Hepatic stellate cell (primary cell): ENCODE measurements at regions not wholly inside any gene's neighbourhood (a gene's known extent, or its start where the extent isn't known, plus 50 kb on each side); places are given as distances from the start of the nearest gene placed in this dataset.
"Not testable (repeated sequence)": the region's sequence is repeated elsewhere in the genome, so short reads cannot be mapped to it uniquely, and the experiment has no call there.

Experiments used
- DNase-seq: peaks from one replicate; pipeline ENCODE4 v3.0.0; 2011; ENCODE audit warnings: low spot score

DNA sequence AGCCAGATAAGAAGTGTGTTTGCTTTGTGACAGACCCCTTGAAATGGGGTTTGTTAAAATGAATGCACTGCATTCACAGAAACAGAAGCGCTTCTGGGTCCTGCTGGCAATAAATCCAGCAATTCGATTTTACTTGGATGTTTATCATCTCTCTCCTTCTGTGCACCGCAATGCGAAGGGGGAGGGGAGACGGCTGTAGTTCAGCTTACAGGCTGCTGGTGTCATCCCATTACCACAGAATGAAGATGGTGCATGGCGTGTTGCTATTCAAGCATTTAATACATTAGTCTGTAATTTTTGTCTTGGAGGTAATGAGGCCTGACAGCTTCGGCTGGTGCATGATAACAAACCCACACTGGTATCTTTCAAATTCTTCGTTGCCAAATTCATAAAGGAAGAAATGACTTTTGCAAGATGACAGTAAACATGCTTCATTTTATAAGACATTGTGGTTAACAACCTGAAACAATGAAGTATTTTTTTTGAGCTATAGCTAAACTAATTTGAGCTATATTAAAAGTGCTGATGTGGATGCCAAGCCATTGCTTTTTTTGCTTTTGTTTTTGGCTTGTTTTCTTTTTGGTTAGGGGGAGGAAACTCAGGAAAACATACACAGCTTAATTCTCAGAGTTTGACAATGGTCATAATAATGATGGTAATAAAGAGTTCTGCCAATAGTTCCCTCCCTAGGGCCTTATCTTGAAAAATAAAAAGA lies 418.3 kb downstream of the OTOL1 start:
- peak; percentile 4 for DNase-seq

DNA sequence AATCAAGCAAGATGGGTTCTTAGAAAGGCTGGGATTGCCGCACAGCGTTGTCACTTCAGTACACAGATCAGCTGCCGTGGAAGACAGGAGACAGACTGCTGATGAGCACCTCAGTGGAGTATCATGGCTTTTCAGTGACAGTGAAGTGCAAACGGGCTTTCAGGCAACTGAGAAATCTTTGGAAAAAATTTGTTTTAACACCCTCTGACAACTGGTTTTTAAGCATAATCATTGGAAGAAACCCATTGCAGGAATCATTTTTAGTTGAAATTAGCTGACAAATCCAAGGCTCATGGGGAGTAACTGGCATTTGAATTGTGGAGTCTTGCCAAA lies 418.8 kb downstream of the OTOL1 start:
- no peak for DNase-seq

DNA sequence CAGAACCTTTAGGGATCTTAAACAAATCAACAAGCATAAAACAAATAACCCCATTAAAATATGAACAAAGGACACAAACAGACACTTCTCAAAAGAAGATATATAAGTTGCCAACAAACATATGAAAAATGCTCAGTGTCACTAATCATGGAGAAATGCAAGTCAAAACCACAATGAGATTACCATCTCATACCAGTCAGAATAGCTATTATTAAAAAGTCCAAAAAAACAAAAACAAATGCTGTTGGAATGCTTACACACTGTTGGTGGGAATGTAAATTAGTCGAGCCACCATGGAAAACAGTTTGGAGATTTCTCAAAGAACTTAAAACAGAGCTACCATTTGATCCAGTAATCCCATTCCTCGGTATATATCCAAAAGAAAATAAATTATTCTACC lies 423.6 kb downstream of the OTOL1 start:
- DNase-seq = no peak

DNA sequence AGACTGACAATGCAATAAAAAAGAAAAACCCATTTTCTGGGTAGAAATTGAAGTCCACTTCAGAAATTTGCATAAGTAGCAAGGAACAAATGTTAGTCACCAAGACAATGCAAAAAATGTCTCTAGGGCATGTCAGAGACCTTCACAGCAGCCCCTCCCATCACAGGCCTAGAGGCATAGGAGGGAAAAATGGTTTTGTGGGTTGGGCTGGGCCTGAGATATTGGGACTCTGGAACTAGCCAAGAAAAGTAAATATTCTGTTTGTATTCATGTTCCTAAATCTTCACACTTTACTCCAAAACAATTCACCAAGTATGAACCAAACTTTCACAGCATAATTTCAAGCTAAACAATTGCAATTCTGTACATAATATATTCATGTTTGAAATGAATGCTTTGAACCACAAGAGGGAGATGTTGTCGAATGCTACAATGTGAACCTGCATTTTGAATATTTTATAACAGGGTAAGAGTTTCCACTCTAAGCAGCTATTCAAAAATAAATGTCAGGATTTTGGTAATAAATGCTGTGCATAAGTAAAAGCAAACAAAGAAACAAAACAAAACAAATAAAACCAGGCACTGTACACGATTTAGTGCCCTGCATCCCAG lies 429.2 kb downstream of the OTOL1 start:
- no peak for DNase-seq

DNA sequence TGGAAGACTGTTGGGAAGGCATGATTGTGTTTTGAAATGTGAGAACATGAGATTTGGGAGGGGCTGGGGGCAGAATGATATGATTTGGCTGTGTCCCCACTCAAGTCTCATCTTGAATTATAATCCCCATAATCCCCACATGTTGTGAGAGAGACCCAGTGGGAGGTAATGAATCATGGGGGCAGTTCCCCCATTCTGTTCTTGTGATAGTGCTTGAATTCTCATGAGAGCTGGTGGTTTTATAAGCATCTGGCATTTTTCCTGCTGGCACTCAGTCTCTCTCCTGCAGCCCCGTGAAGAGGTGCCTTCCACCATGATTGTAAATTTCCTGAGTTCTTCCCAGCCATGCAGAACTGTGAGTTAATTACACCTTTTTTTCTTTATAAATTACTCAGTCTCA lies 430.5 kb downstream of the OTOL1 start:
- no peak for DNase-seq

DNA sequence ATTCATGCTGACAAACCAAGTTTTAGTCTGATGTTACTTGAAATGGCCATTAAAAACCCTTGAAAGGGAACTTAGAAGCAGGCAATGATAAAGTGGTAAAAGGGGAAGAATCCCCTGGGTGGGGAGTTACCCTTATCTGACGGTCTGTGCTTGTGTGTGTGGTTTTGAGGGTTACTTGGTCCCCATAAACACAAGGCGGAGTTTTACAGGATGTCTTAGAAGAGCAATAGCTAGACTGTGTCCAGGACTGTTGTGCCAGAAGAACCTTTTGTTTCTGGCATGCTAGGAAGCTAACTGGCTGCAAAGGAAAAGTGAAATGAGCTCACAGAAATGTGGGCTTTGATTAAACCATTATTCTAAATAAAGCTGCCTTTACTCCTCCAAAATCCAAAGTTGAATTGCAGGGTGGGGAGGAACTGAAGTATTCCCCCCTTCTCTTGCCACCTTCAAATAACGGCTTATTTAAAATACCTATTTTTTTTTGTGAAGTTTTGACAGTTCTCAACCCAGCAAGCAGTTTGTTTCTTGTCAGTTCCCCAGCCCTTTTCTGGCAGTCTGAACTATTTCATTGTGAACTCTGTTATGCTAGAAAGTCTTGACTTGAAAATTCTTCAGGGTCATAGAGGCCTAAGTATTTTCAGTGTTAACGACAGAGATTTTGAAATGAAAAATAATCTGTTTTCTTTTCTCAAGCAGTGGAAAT lies 443.5 kb downstream of the OTOL1 start:
- no peak for DNase-seq

DNA sequence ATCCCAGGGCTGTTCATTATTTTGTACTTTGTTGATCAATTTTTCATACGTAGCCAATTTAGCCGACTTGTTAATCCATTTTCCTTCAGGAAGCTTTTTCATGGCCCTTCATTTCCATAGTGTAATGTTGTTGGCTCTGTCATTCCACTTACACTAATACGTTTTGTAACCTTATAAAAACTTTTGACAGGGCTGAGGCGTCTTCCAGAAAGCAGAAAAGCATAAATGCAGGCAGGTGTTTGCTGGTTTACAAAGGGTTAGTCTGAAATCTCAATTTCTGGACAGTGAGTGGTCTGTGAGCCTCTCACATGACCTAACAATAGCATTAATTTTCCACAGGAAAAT lies 444.0 kb downstream of the OTOL1 start:
- no peak for DNase-seq

DNA sequence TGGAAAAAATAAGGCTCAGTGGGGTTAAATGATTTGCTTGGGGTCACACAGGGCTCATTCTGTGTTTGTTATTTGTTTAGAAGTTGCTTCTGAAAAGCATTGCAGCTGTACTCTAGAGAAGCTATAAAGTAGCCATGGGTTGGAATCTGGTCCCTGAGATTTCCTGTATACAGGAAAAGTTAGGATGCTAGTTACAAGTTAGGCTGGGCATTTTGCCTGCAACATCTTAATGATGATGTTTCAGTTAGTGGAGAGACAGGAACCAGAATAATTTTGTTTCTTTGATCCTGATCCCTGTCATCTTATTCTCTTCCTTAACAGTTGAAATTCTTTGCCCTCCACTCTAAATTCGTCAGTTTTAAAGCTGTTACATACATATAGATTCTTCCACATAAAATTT lies 445.3 kb downstream of the OTOL1 start:
- DNase-seq = no peak

DNA sequence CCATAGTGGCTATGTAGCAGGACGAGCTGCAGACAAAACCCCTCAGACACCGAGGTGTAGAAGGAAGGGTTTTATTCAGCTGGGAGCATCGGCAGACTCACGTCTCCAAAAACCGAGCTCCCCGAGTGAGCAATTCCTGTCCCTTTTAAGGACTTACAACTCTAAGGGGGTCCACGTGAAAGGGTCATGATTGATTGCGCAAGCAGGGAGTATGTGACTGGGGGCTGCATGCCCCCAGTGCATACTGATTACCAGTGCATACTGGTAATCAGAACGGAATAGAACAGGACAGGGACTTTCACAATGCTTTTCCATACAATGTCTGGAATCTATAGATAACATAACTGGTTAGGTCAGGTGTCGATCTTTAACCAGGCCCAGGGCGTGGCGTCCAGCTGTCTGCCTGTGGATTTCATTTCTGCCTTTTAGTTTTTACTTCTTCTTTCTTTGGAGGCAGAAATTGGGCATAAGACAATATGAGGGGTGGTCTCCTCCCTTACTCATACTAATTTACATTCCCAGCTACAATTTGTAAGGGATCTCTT lies 447.3 kb downstream of the OTOL1 start:
- DNase-seq = not testable (repeated sequence)

DNA sequence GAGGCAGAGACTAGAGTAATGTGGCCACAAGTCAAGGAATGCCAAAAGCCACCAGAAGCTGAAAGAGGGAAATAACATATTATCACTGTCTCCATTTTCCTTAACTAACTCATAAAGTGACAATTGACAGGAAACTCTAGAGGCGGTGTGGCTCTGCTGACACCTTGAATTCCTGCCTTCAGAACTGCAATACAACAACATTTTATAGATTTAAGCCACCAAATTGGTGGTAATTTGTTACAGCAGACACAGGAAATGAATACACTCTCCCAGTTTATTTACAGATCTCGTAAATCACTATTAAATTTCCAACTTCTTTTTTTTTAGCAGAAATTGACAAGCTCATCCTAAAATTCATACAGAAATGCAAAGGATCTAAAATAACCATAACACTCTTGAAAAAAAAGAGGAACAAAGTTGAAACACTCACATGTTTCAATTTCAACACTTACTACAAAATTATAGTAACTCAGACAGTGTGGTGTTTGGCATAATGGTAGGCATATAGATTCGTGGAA lies 449.9 kb downstream of the OTOL1 start:
- DNase-seq = no peak

DNA sequence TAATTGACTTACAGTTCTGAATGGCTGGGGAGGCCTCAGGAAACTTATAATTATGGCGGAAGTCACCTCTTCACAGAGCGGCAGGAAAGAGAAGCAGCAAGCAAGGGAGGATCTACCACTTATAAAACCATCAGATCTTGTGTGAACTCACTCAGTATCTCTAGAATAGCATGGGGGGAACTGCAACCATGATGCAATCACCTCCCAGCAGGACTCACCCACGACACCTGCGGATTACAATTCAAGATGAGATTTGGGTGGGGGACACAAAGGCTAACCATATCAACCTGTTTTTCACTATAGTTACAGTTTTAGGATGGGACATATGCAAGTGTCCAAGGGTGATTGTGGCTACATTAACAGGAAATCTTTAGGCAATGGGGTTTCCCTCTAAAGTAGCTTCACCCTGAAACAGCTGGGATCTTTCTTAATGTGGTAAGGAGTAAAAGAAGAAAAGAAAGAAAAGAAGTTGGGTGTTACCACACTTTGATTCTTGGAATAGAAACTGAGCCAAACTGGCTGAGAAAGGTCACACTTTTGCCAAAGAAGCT lies 453.8 kb downstream of the OTOL1 start:
- no peak for DNase-seq

DNA sequence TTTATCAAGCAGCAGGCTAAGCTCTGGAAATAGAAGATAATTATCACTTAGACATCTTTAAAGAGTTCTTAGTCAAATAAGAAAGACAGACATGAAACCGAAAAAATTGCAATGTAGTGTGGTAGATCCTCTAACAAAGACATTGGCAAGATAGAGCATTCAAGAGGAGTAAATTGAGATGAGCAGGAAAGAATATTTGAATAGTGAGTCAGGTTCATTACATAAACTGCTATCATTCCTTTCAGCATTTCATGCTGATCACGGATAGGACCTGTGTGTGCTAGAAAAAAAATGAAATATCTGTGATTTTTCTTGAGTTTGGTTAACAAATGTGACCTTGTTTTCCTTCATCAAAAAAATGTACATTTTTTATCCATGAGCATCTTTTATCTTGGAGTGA lies 460.9 kb downstream of the OTOL1 start:
- no peak for DNase-seq

DNA sequence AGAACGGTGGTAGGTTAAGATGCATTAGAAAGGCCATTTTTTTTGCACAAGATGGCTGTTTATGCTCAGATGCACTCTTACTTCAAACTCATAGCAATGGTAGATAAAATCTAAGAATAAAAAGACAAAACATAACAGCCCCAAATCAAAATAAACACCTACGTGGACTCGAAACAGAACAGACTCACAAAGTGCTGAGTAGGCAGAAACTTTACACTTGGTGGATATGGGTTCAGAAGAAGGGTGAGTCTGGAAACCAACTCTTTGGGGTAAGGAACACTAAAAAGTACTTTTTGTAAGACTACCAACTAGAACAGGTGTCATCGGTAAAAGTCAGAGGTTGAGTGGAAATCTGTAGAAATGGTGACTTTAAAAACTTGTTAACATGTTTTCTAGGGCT lies 468.2 kb downstream of the OTOL1 start:
- DNase-seq = no peak

DNA sequence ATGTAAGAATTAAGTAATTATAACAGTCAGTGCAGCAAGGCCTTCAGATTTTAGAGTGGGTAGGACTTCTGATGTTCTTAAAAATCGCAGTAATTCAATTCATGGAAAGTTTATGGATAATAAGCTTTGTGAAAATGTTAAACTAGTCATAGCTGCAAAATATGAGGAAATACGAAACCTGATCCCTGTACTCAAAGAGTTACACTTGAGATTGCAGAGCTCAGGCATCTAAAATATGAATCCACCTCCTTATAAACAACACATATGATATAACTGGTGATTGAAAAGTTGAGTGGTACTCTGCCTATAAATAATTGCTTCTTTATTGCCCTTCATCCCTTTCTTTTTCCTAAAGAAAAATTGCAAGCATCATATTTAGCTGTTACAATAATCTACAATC lies 473.3 kb downstream of the OTOL1 start:
- no peak for DNase-seq

DNA sequence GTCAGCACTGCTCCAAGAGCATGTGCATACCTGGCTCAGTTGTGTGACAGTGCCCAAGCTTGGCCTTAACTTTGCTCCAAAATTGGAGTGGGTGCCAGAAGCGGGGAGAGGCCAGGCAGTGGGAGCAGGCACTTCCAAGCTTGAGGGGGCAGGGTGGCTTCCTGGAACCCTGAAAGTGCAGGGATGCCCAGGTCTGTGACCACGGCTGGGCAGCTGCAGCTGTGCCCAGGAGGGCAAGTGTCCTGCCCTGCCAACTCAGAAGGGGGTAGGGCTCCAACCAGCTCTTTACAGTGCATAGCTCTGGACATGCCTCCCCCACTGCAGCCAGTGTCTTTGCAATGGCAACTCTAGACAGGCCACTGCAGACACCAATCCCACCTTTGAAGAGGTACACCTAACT lies 478.6 kb downstream of the OTOL1 start:
- DNase-seq = no peak

DNA sequence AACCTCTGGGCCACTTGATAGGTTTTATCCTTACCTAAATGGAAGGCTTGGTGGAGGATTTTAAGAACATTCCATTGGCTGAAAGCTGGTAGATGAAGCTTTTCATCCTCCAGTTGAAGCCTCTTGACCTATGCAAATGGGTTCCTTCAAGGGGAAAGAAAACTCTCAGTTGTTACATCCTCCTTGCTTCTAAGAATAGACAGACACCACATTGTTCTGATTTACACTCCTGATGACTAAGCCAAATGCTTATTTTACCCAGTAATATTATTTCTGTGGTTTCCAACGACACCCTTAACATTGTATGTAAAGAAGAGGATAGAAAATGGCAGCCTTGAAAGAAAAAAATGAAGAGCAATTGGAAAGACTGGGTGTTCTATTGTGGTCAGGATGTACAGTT lies 480.5 kb downstream of the OTOL1 start:
- peak; percentile 22 for DNase-seq

DNA sequence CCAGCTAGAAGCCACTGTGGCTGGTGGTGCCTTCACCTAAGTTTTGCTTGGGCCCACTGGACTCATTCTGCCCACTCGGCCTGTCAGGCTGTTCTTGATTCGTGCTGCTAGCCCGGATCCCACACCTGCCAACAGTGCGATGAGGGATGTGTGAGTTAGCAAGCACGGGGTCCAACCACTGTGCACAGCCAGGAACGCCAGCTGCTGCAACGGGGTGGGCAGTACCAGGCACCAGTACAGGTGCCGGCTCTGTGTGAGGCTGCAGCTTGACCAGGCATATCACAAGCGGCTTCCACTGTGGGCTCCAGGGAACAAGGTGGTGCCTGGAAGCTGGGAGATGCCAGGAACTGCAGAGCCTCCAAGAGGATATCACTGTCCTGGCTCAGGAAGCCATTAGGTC lies 481.2 kb downstream of the OTOL1 start:
- no peak for DNase-seq

DNA sequence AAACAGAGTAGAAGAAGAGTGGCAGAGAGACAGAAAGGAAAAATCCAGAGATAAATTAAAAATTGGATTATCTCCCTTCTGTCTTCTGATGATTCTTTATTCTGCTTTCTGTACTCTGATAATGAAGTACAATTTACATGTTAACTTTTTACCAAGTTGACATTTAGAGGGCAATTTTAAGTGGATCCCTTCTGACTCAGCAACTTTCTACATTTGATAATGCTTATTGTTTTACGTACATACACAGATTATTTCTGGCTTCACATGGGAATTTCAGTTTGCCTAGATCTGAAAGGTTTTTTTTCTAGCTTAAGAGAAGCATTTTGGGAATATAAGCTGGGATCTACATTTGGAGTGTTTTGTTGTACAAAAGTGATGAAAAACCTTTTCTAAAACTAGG lies 491.3 kb downstream of the OTOL1 start:
- no peak for DNase-seq

DNA sequence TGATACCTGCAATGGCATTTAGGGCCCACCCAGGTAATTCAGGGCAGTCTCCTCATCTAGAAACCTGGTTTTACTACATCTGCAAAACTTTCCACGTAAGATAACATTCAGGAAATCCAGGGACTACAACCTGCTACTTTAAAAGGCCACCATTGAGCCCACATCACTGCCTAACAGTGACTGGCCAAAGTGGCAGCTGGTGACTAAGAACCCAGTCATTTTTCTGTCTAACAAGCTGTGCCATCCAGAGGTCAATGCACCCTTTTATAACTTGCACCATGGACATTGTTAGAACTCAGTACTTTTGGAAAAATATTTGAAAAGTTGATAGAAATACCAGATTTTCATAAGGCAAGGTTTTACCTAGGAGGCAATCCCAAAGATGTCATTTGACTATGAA lies 492.4 kb downstream of the OTOL1 start:
- DNase-seq = no peak

DNA sequence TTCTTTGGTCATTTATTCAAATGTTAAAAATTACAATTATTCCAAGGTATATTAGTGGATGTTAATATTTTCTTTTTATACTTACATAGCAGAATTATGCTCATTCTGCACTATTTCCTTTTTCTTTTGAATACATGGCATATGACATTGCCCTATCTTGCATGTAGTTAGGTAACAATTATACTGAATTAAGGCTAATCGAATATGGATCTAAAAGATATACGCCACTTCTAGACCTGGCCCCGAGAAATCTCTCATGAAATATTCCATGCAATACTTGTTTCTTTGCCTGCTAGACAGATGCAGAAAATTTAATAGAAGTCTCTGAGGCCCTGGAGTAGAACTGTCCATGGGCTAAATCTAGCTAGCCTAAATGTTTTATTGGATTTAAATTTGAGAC lies 493.4 kb downstream of the OTOL1 start:
- no peak for DNase-seq

DNA sequence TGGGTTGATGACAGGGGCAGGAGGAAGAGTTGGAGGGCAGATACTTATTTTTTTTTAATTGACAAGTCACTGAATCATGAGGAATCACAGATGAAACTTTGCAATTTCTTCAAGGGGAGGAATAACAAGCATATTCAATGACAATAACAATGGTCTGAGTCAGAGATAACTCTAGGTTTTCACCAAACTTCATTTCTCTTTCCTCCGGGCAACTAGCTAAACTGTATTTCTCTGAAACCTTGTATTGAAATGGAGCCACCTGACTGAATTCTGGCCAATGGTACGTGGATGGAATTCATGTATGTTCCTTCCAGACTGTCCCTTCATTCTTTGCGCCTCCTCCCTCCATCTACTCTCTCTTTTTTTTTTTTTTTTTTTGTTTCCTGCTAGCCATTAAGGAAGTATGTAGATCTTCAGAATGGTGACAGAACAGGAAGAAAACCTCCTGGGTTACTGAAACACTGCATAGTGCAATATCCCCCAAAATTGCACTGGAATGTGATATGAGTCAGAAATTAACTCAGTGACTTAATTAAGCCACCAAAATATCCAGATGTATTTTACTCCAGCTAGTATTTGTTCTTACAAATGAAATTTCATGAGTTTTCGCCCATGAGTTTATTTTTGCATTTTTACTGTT lies 495.4 kb downstream of the OTOL1 start:
- no peak for DNase-seq

DNA sequence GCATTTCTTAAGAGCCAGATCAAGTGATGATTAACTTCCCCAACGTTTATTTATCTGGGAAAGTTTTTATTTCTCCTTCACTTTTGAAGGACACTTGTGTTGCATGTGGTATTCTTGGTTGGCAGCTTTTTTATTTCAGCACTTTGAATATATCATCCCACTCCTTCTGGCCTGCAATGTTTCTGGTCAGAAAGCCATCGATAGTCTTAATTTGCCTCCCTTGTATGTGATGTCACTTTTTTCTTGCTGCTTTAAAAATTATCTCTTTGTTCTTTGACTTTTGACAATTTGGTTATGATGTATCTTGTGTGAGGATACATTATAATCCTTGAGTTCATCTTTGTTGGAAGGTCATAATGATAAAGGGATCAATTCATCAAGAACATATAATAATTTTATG lies 503.2 kb downstream of the OTOL1 start:
- DNase-seq = no peak

DNA sequence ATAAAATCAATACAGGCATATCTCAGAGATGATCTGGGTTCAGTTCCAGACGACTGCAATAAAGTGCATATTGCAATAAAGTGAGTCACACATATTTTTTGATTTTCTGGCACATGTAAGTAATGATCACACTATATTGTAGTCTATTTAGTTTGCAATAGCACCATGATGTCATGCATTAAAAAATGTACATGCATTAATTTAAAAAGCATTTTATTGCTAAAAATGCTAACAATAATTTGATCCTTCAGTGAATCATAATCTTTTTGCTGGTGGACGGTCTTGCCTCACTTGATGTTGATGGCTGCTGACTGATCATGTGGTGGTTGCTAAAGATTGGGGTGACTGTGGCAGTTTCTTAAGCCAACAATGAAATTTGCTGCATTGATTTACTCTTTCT lies 511.1 kb downstream of the OTOL1 start:
- DNase-seq = no peak
